Type B pancreatic cell (in vitro differentiated cells): ENCODE measurements at regions not wholly inside any gene's neighbourhood (a gene's known extent, or its start where the extent isn't known, plus 50 kb on each side); places are given as distances from the start of the nearest gene placed in this dataset.

ENCODE experiments used
- DNase-seq: peaks from one replicate; pipeline ENCODE4 v3.0.0; 2021; ENCODE audit warnings: mixed read lengths; ENCODE audit not compliant: unreplicated experiment; ENCODE audit errors: extremely low spot score
- H3K27ac Mint-ChIP-seq: 2 replicates; pipeline ENCODE4 v1.8.0; 2021; ENCODE audit warnings: mild to moderate bottlenecking, mixed read lengths
- H3K27me3 Mint-ChIP-seq: 2 replicates; pipeline ENCODE4 v1.8.0; 2021; ENCODE audit warnings: mixed read lengths
- H3K36me3 Mint-ChIP-seq: 2 replicates; pipeline ENCODE4 v1.8.0; 2021; ENCODE audit warnings: mixed read lengths
- H3K4me1 Mint-ChIP-seq: one replicate; pipeline ENCODE4 v1.8.0; 2021; ENCODE audit warnings: mixed read lengths; ENCODE audit not compliant: unreplicated experiment
- H3K4me3 Mint-ChIP-seq: 2 replicates; pipeline ENCODE4 v1.8.0; 2021; ENCODE audit warnings: mild to moderate bottlenecking, mixed read lengths
- H3K9me3 Mint-ChIP-seq: 2 replicates; pipeline ENCODE4 v1.8.0; 2021; ENCODE audit warnings: mixed read lengths
- TF ChIP-seq, protein P1 (sequence below): fragments of 200-600 bp; sonication (generic); conservative IDR thresholded peaks from 2 replicates; pipeline ENCODE4 v1.5.0; 2021; ENCODE audit warnings: antibody characterized with exemption, mild to moderate bottlenecking

GRCh38 chr5:126686451-126687126 lies 85.8 kb downstream of the PHAX start:
- H3K9me3 Mint-ChIP-seq: no peaks in the 10 kb centered on the region
- no peak overlapping the region for H3K27ac Mint-ChIP-seq
- no peak overlapping the region for H3K4me3 Mint-ChIP-seq
- TF ChIP-seq, protein P1, sequence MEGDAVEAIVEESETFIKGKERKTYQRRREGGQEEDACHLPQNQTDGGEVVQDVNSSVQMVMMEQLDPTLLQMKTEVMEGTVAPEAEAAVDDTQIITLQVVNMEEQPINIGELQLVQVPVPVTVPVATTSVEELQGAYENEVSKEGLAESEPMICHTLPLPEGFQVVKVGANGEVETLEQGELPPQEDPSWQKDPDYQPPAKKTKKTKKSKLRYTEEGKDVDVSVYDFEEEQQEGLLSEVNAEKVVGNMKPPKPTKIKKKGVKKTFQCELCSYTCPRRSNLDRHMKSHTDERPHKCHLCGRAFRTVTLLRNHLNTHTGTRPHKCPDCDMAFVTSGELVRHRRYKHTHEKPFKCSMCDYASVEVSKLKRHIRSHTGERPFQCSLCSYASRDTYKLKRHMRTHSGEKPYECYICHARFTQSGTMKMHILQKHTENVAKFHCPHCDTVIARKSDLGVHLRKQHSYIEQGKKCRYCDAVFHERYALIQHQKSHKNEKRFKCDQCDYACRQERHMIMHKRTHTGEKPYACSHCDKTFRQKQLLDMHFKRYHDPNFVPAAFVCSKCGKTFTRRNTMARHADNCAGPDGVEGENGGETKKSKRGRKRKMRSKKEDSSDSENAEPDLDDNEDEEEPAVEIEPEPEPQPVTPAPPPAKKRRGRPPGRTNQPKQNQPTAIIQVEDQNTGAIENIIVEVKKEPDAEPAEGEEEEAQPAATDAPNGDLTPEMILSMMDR: no peak
- H3K4me1 Mint-ChIP-seq: no peaks in the 10 kb centered on the region
- DNase-seq: no peak
- H3K36me3 Mint-ChIP-seq: no peaks in the 10 kb centered on the region
- no peaks in the 10 kb centered on the region for H3K27me3 Mint-ChIP-seq

GRCh38 chr5:126692971-126693370 lies 84.0 kb upstream of the LMNB1 start:
- Mint-ChIP-seq H3K36me3 (no peaks in the 10 kb centered on the region), H3K27me3 (no peaks in the 10 kb centered on the region), H3K4me1 (peaks cover 6% of the 10 kb centered on the region), H3K9me3 (no peaks in the 10 kb centered on the region), H3K4me3 (no peak overlapping the region), H3K27ac (no peak overlapping the region)
- TF ChIP-seq, protein P1: no peak
- no peak for DNase-seq

GRCh38 chr5:126693806-126694205 lies 83.1 kb upstream of the LMNB1 start:
- H3K27me3 Mint-ChIP-seq: no peaks in the 10 kb centered on the region
- no peak overlapping the region for H3K4me3 Mint-ChIP-seq
- no peaks in the 10 kb centered on the region for H3K36me3 Mint-ChIP-seq
- no peak for DNase-seq
- TF ChIP-seq, protein P1: no peak
- H3K9me3 Mint-ChIP-seq: no peaks in the 10 kb centered on the region
- no peak overlapping the region for H3K27ac Mint-ChIP-seq
- peaks cover 6% of the 10 kb centered on the region for H3K4me1 Mint-ChIP-seq

DNA sequence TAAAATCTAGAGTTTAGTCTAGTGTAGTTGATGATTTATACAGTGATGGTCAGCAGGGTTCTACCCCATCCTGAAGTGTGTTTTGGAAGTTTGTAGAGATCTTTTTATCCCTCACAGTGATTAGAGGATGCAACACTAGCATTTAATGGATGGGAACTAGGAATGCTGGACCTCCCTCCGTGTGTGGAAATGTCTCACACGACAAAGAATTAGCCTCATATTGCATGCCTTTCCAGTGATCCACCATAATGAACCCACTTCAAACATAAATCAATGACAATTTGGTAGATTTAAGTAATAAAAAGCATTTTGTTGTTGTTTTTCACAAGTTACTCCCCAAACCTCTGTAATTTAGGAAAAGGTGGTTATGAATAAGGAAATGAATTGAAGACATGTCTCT lies 82.5 kb upstream of the LMNB1 start:
- no peak for DNase-seq
- H3K4me1 Mint-ChIP-seq: peaks cover 6% of the 10 kb centered on the region
- no peaks in the 10 kb centered on the region for H3K27me3 Mint-ChIP-seq
- H3K9me3 Mint-ChIP-seq: no peaks in the 10 kb centered on the region
- H3K4me3 Mint-ChIP-seq: no peak overlapping the region
- H3K36me3 Mint-ChIP-seq: no peaks in the 10 kb centered on the region
- no peak overlapping the region for H3K27ac Mint-ChIP-seq
- TF ChIP-seq, protein P1: no peak

DNA sequence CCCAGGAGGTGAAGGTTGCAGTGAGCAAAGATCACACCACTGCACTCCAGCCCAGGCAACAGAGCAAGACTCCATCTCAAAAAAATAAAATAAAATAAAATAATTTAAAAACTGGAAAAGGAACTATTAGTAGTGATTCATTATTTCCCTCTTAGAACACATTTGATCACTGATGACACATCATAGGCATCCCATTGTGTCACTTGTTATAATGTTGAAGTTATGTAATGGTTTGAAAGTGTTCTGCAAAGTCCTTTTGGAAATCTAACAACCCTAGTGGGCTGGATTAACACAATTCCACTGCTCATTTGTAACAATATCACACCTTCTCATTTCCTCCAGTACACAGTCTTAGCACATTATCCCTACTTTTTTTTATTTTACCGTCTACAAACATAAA lies 81.8 kb upstream of the LMNB1 start:
- no peak overlapping the region for H3K4me3 Mint-ChIP-seq
- no peak for DNase-seq
- H3K4me1 Mint-ChIP-seq: peaks cover 6% of the 10 kb centered on the region
- H3K27ac Mint-ChIP-seq: no peak overlapping the region
- H3K36me3 Mint-ChIP-seq: no peaks in the 10 kb centered on the region
- H3K9me3 Mint-ChIP-seq: no peaks in the 10 kb centered on the region
- H3K27me3 Mint-ChIP-seq: no peaks in the 10 kb centered on the region
- TF ChIP-seq, protein P1: no peak

DNA sequence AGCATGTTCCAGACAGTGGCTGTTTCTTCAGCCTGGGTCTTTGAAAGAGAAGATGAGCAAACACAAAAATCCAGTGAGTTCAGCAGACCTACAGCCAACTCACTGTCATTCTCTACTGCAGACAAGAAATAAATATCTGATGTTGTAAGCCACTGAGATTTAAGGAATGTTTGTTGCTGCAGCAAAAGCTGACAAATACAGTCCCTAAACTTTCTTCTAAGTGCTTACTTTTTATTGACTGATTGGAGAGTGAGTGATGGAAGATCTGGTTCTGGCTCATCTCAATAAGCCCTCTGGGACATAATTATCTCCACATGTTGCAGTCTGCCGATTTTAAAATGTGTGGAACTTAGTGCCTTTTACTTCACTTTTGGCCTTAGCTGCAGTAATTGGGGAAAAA lies 69.9 kb upstream of the LMNB1 start:
- no peak overlapping the region for H3K27ac Mint-ChIP-seq
- no peaks in the 10 kb centered on the region for H3K4me1 Mint-ChIP-seq
- no peak for DNase-seq
- TF ChIP-seq, protein P1: no peak
- H3K36me3 Mint-ChIP-seq: no peaks in the 10 kb centered on the region
- no peaks in the 10 kb centered on the region for H3K27me3 Mint-ChIP-seq
- H3K4me3 Mint-ChIP-seq: no peak overlapping the region
- no peaks in the 10 kb centered on the region for H3K9me3 Mint-ChIP-seq
